Gastrocnemius medialis (tissue), 4 donors: ENCODE measurements at regions not wholly inside any gene's neighbourhood (a gene's known extent, or its start where the extent isn't known, plus 50 kb on each side); places are given as distances from the start of the nearest gene placed in this dataset.

Experiments
- POLR2A ChIP-seq, 2 donors: fragments of 450-650 bp; IDR thresholded peaks; one replicate each; pipeline ENCODE4 v1.6.1; 2017; ENCODE audit warnings: antibody characterized with exemption in 2 of 2, mild to moderate bottlenecking in 2 of 2, moderate library complexity in 2 of 2
- TF ChIP-seq, protein P1 (sequence below), 5 experiments: fragments of 450-650 bp in 3 of 5; fragments of 200-600 bp in 2 of 5; sonication (generic) in 2 of 5; IDR thresholded peaks in 4 of 5; conservative IDR thresholded peaks in 1 of 5; 1 replicate in 4 of 5; 2 replicates in 1 of 5; pipeline ENCODE4 v1.5.1; 2016 to 2019; ENCODE audit warnings: antibody characterized with exemption in 5 of 5, mild to moderate bottlenecking in 3 of 5, moderate library complexity in 3 of 5

GRCh38 chr2:106257135-106257534, 63.0 kb upstream of the UXS1 start:
- no peak for TF ChIP-seq POLR2A (IDR thresholded peaks at IDR 0.05)
- TF ChIP-seq, protein P1, sequence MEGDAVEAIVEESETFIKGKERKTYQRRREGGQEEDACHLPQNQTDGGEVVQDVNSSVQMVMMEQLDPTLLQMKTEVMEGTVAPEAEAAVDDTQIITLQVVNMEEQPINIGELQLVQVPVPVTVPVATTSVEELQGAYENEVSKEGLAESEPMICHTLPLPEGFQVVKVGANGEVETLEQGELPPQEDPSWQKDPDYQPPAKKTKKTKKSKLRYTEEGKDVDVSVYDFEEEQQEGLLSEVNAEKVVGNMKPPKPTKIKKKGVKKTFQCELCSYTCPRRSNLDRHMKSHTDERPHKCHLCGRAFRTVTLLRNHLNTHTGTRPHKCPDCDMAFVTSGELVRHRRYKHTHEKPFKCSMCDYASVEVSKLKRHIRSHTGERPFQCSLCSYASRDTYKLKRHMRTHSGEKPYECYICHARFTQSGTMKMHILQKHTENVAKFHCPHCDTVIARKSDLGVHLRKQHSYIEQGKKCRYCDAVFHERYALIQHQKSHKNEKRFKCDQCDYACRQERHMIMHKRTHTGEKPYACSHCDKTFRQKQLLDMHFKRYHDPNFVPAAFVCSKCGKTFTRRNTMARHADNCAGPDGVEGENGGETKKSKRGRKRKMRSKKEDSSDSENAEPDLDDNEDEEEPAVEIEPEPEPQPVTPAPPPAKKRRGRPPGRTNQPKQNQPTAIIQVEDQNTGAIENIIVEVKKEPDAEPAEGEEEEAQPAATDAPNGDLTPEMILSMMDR (IDR thresholded peaks at IDR 0.05 in 4 of 5, conservative IDR thresholded peaks at IDR 0.05 in 1 of 5), result no peak
